Pulmonary artery endothelial cell (primary cell): ENCODE measurements at regions not wholly inside any gene's neighbourhood (a gene's known extent, or its start where the extent isn't known, plus 50 kb on each side); places are given as distances from the start of the nearest gene placed in this dataset.

Experiments
- DNase-seq: peaks from one replicate; pipeline ENCODE4 v3.0.0-alpha.2; 2011; ENCODE audit warnings: low read depth, low spot score

- DNase-seq, result no peak
These were observed 94.6 kb upstream of the SLC6A6 start for GRCh38 chr3:14307656-14308302.

- DNase-seq, result no peak
These were observed 90.7 kb upstream of the SLC6A6 start for GRCh38 chr3:14311729-14312128.

- DNase-seq, result no peak
These were observed 90.0 kb upstream of the SLC6A6 start for GRCh38 chr3:14312375-14312774.

- no peak for DNase-seq
These were observed 85.3 kb upstream of the SLC6A6 start for GRCh38 chr3:14317057-14317553.

- DNase-seq, result no peak
These were observed 83.8 kb upstream of the SLC6A6 start for GRCh38 chr3:14318646-14319045.

- DNase-seq, result peak; percentile 35
These were observed 82.7 kb upstream of the SLC6A6 start for GRCh38 chr3:14319654-14320182.

- DNase-seq, result no peak
These were observed 82.2 kb upstream of the SLC6A6 start for GRCh38 chr3:14320219-14320618.

GRCh38 chr3:14322001-14322400, 80.4 kb upstream of the SLC6A6 start:
- DNase-seq, result no peak

- no peak for DNase-seq
These were observed 79.6 kb upstream of the SLC6A6 start for GRCh38 chr3:14322667-14323295.

GRCh38 chr3:14323401-14324223, 78.8 kb upstream of the SLC6A6 start:
- no peak for DNase-seq

GRCh38 chr3:14324224-14324944, 78.0 kb upstream of the SLC6A6 start:
- DNase-seq, result no peak

- DNase-seq, result no peak
These were observed 74.0 kb upstream of the SLC6A6 start for GRCh38 chr3:14328422-14328821.

- DNase-seq, result no peak
These were observed 73.1 kb upstream of the SLC6A6 start for GRCh38 chr3:14329116-14329830.

- no peak for DNase-seq
These were observed 72.6 kb upstream of the SLC6A6 start for GRCh38 chr3:14329842-14330241.

GRCh38 chr3:14330508-14330907, 71.9 kb upstream of the SLC6A6 start:
- DNase-seq, result no peak

- DNase-seq, result no peak
These were observed 71.2 kb upstream of the SLC6A6 start for GRCh38 chr3:14331251-14331650.

- no peak for DNase-seq
These were observed 70.0 kb upstream of the SLC6A6 start for GRCh38 chr3:14332392-14332791.

- no peak for DNase-seq
These were observed 69.2 kb upstream of the SLC6A6 start for GRCh38 chr3:14333215-14333614.

- no peak for DNase-seq
These were observed 68.8 kb upstream of the SLC6A6 start for GRCh38 chr3:14333621-14334020.

GRCh38 chr3:14334136-14334535, 68.3 kb upstream of the SLC6A6 start:
- DNase-seq, result no peak

GRCh38 chr3:14334936-14335335, 67.5 kb upstream of the SLC6A6 start:
- no peak for DNase-seq
